Stomach (tissue), 4 donors: ENCODE measurements at regions not wholly inside any gene's neighbourhood (a gene's known extent, or its start where the extent isn't known, plus 50 kb on each side); places are given as distances from the start of the nearest gene placed in this dataset.

ENCODE experiments used
- EP300 ChIP-seq: sonication (generic); formaldehyde crosslinking; IDR thresholded peaks from one replicate; pipeline ENCODE4 v1.6.1; 2017; ENCODE audit warnings: antibody characterized with exemption
- POLR2A ChIP-seq, 4 donors: fragments of 450-650 bp; IDR thresholded peaks; one replicate each; pipeline ENCODE4 v1.6.1; 2016; ENCODE audit warnings: antibody characterized with exemption in 4 of 4, control low read depth in 2 of 4, mild to moderate bottlenecking in 1 of 4, moderate library complexity in 1 of 4
- TF ChIP-seq, protein P1 (sequence below), 7 experiments: fragments of 450-650 bp in 4 of 7; fragments of 200-600 bp in 3 of 7; sonication (generic) in 3 of 7; IDR thresholded peaks; one replicate each; pipeline ENCODE4 v1.5.1; 2016 to 2019; ENCODE audit warnings: antibody characterized with exemption in 7 of 7, control low read depth in 2 of 7, mild to moderate bottlenecking in 1 of 7

DNA sequence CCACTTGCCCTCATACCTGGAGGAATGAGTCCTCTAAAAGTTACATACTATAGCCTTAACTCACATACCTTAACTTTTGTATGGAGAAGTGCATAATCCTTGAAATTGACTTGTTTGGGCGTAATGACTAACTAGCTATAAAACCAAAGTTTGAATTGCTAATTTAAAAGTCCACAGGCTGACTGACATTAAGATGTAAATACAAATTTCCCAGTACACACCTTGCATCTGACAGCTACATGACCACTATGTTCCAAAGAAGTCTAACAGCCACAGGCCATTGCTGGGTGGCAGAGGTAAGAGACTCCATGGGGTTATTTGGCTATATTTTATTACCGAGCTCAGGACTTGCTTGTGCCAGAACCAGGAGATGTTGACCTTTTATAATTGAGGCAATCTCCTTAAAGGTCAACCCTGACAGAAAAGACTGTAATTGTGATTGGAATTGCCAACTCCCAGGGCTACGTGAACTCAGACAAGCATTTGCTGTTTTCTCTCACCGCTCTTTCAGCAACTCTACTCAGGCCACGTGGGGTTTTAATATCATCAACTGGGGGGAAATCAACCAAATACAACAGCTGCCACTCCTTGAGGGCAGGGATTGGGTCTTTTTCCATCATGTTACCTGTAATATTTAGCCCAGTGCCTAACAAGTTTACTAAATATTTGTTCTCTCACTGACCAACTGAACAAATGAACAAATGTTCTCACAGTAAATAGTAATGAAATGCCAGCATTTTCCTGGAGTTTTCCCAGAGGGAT, 139.9 kb downstream of the SEMA6D start:
- TF ChIP-seq EP300 (no peak), POLR2A (IDR thresholded peaks at IDR 0.05) (no peak)
- TF ChIP-seq, protein P1, sequence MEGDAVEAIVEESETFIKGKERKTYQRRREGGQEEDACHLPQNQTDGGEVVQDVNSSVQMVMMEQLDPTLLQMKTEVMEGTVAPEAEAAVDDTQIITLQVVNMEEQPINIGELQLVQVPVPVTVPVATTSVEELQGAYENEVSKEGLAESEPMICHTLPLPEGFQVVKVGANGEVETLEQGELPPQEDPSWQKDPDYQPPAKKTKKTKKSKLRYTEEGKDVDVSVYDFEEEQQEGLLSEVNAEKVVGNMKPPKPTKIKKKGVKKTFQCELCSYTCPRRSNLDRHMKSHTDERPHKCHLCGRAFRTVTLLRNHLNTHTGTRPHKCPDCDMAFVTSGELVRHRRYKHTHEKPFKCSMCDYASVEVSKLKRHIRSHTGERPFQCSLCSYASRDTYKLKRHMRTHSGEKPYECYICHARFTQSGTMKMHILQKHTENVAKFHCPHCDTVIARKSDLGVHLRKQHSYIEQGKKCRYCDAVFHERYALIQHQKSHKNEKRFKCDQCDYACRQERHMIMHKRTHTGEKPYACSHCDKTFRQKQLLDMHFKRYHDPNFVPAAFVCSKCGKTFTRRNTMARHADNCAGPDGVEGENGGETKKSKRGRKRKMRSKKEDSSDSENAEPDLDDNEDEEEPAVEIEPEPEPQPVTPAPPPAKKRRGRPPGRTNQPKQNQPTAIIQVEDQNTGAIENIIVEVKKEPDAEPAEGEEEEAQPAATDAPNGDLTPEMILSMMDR (IDR thresholded peaks at IDR 0.05), result no peak
